Erythroblast (primary cell): ENCODE measurements at regions not wholly inside any gene's neighbourhood (a gene's known extent, or its start where the extent isn't known, plus 50 kb on each side); places are given as distances from the start of the nearest gene placed in this dataset.

Experiments
- GATA1 ChIP-seq: IDR thresholded peaks from 2 replicates; pipeline ENCODE4 v1.6.1; 2011; ENCODE audit warnings: low read depth, mild to moderate bottlenecking, control low read depth, low read length, moderate library complexity
- POLR2A ChIP-seq: IDR thresholded peaks from 2 replicates; pipeline ENCODE4 v1.6.1; 2011; ENCODE audit warnings: mild to moderate bottlenecking, low read length

GRCh38 chr17:69608141-69608540 lies 193.6 kb downstream of the MAP2K6 start:
- TF ChIP-seq POLR2A (no peak), GATA1 (no peak)
